ENCODE measurements at regions not wholly inside any gene's neighbourhood (a gene's known extent, or its start where the extent isn't known, plus 50 kb on each side); places are given as distances from the start of the nearest gene placed in this dataset.

GRCh38 chrX:40459571-40460158 lies 121.1 kb upstream of the ATP6AP2 start:
- H3K27me3 ChIP-seq (ENCODE audit: control insufficient read depth in 1 of 2, insufficient read depth in 2 of 2, low read length in 2 of 2): no peaks in the 10 kb centered on the region
- no peaks in the 10 kb centered on the region for H3K9me3 ChIP-seq (ENCODE audit: control insufficient read depth in 1 of 2, insufficient read depth in 1 of 2, low read length in 2 of 2)
- no peaks in the 10 kb centered on the region for H3K4me1 ChIP-seq (ENCODE audit: insufficient read depth, low read length)
- no peak overlapping the region for H3K4me3 Mint-ChIP-seq
- DNase-seq (no peak), ATAC-seq (ENCODE audit: poor library complexity) (no peak)
- intact Hi-C loops (cut with DNase I, micrococcal nuclease): no loop called here
- H3K27ac ChIP-seq (ENCODE audit: low read depth in 1 of 2, low read length in 2 of 2): no peak overlapping the region
- no peaks in the 10 kb centered on the region for H3K9me3 Mint-ChIP-seq
- H3K4me1 Mint-ChIP-seq (ENCODE audit: low read depth): no peaks in the 10 kb centered on the region
- H3K4me3 ChIP-seq (ENCODE audit: low read length): no peak overlapping the region
- ChIA-PET POLR2A (no interaction called here), CTCF (no interaction called here)
- H3K27ac Mint-ChIP-seq: no peak overlapping the region
- H3K36me3 Mint-ChIP-seq (ENCODE audit: low read depth): no peaks in the 10 kb centered on the region
- H3K36me3 ChIP-seq (ENCODE audit: insufficient read depth, low read length): no peaks in the 10 kb centered on the region
- no peak for TF ChIP-seq CTCF (IDR thresholded peaks at IDR 0.05)
- no peaks in the 10 kb centered on the region for H3K27me3 Mint-ChIP-seq

DNA sequence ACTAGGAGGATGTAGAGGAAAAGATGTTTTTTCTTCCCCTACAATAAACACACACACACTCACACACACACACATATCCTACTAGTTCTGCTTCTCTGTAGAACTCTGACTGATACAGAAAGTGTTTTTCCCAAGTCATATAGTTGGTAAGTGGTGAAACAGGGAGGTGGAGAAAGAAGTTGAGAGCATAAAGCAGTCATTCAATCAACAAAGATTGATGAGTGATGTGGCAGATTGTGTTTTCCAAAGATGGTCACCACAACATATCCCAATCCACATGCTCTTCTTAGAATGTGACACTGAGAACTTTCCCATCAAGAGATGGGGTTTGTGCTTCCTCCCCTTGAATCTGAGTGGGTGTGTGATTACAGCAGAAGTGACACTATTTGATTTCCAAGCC lies 123.4 kb upstream of the ATP6AP2 start:
- Mint-ChIP-seq H3K36me3 (ENCODE audit: low read depth) (no peaks in the 10 kb centered on the region), H3K9me3 (no peaks in the 10 kb centered on the region), H3K4me1 (ENCODE audit: low read depth) (no peaks in the 10 kb centered on the region), H3K27me3 (no peaks in the 10 kb centered on the region), H3K27ac (no peak overlapping the region), H3K4me3 (no peak overlapping the region)
- ATAC-seq (ENCODE audit: poor library complexity) (no peak), DNase-seq (no peak)
- Histone ChIP-seq H3K9me3 (ENCODE audit: control insufficient read depth in 1 of 2, insufficient read depth in 1 of 2, low read length in 2 of 2) (no peaks in the 10 kb centered on the region), H3K27me3 (ENCODE audit: control insufficient read depth in 1 of 2, insufficient read depth in 2 of 2, low read length in 2 of 2) (no peaks in the 10 kb centered on the region), H3K36me3 (ENCODE audit: insufficient read depth, low read length) (no peaks in the 10 kb centered on the region), H3K27ac (ENCODE audit: low read depth in 1 of 2, low read length in 2 of 2) (no peak overlapping the region), H3K4me3 (ENCODE audit: low read length) (no peak overlapping the region), H3K4me1 (ENCODE audit: insufficient read depth, low read length) (no peaks in the 10 kb centered on the region)
- TF ChIP-seq CTCF (IDR thresholded peaks at IDR 0.05): no peak
- intact Hi-C loops (cut with DNase I, micrococcal nuclease): no loop called here
- ChIA-PET POLR2A (no interaction called here), CTCF (no interaction called here)

- DNase-seq (no peak), ATAC-seq (ENCODE audit: poor library complexity) (no peak)
- no peaks in the 10 kb centered on the region for H3K27me3 ChIP-seq (ENCODE audit: control insufficient read depth in 1 of 2, insufficient read depth in 2 of 2, low read length in 2 of 2)
- H3K4me1 Mint-ChIP-seq (ENCODE audit: low read depth): no peaks in the 10 kb centered on the region
- H3K4me1 ChIP-seq (ENCODE audit: insufficient read depth, low read length): no peaks in the 10 kb centered on the region
- POLR2A ChIA-PET: interaction anchor here (0.6 kb wide), 1 partner anchor 11 kb away, joined by 3 read pairs; no protein-coding TSS in a partner anchor
- H3K27ac Mint-ChIP-seq: no peak overlapping the region
- no peaks in the 10 kb centered on the region for H3K9me3 Mint-ChIP-seq
- no peaks in the 10 kb centered on the region for H3K27me3 Mint-ChIP-seq
- H3K4me3 ChIP-seq (ENCODE audit: low read length): no peak overlapping the region
- no peaks in the 10 kb centered on the region for H3K36me3 ChIP-seq (ENCODE audit: insufficient read depth, low read length)
- H3K27ac ChIP-seq (ENCODE audit: low read depth in 1 of 2, low read length in 2 of 2): no peak overlapping the region
- no peak for TF ChIP-seq CTCF (IDR thresholded peaks at IDR 0.05)
- H3K36me3 Mint-ChIP-seq (ENCODE audit: low read depth): no peaks in the 10 kb centered on the region
- H3K4me3 Mint-ChIP-seq: no peak overlapping the region
- CTCF ChIA-PET: no interaction called here
- H3K9me3 ChIP-seq (ENCODE audit: control insufficient read depth in 1 of 2, insufficient read depth in 1 of 2, low read length in 2 of 2): no peaks in the 10 kb centered on the region
- intact Hi-C loops (cut with DNase I, micrococcal nuclease): no loop called here
These were observed 128.7 kb upstream of the ATP6AP2 start for GRCh38 chrX:40452031-40452430.
